ENCODE measurements at regions not wholly inside any gene's neighbourhood (a gene's known extent, or its start where the extent isn't known, plus 50 kb on each side); places are given as distances from the start of the nearest gene placed in this dataset.
A peak's percentile ranks its signal among the peaks of the same experiment; 100 is the strongest.

DNA sequence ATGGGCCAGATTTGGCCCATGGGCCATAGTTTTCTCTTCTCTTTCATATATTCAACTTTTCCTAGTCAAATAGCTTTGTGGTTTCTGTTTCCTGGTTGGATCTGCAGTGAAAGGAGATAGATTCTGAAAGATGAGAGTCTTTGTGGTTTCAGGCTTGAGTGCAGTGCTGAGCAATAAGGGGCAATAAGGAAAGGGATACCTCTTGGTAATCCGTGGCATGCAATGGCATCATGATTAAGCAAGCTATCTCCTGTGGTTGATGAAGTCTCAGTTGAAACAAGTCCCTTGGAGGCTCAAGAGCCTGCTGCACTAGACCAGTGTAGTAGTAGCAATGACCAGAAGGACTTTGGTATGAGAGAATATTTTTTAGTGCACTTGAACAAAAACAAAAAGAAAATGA lies 187.7 kb upstream of the CNTNAP2 start:
- DNase-seq (ENCODE audit: low read depth in 4 of 4, low spot score in 3 of 4), result no peak

DNA sequence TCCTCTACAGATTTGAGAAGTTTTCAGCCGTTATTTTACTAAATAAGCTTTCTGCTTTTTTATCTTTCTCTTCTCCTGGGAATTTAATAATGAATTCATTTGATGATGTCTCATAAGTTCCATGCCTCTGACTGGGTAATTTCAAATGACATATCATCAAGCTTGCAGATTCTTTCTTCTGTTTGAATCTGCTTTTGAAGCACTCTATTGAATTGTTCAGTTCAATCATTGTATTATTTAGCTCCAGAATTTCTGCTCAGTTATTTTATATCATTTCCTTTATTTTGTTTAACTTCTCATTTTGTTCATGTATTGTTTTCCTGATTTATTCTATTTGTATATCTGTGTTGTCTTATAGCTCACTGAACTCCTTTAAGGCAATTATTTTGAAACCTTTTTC lies 196.9 kb upstream of the CNTNAP2 start:
- no peak for DNase-seq (ENCODE audit: low read depth in 4 of 4, low spot score in 3 of 4)

DNA sequence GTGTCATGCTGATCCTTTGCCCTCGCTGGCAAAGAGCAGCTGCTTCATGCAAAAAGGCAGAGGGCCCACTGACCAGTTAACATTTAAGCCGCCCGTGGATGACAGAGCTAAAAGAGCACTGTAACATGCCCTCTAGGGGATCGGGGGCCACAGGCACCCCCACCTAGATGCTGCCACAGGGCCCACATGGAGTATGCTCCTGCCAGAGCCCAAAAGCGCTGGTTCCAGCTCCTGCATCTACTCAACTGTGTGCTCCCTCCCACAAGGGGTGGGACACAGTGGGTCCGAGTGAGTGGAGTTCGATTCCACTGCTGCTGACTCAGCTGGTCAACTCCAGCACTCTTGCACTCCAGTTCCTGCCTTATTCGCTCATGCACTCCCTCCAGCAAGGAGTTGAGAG lies 199.8 kb upstream of the CNTNAP2 start:
- no peak for DNase-seq (ENCODE audit: low read depth in 4 of 4, low spot score in 3 of 4)

DNA sequence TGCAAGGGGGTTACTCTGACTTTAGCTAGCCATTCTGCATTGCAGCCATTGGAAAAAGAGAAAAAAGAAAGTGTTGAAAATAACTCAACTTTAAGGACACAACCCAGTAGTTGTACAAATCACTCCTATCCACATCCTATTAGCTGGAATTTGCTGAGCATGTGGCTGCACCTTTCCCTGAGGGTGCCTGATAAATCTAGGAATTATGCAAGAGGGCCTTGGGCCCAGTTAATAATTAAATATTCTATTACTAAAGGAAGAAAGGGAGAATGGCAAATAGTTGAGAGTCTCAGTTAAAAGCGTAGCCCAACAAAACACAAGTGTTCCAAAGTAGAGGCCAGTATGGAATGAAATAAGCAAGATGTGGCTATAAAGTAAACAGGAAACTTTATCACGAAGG lies 200.9 kb upstream of the CNTNAP2 start:
- peak in 3 of 4 donors; percentile 5 to 15 (median 8) for DNase-seq (ENCODE audit: low read depth in 4 of 4, low spot score in 3 of 4)

DNA sequence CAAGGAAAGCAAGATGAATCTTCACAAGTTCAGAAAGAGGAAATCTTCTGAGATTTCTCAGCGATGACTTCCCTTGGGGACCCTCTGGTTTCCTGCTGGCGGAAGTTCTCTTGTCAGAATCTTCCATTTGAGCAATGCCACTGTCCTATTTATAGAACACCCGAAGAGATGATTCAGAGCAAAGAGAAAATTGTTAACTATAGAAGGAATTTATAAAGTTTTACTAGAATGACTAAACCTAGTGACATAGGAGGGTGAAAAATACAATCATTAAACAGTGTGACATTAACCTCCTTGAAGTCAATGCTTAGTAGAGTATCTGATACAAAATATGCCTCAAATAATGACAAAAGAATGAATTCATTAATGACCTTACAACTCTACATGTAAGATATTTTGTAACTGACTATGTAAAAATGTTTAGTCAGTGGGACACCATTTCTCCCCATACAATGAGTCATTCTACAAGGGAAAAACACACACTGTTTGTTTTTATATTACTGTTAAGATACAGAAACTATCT lies 206.5 kb upstream of the CNTNAP2 start:
- DNase-seq (ENCODE audit: low read depth in 4 of 4, low spot score in 3 of 4), result no peak

DNA sequence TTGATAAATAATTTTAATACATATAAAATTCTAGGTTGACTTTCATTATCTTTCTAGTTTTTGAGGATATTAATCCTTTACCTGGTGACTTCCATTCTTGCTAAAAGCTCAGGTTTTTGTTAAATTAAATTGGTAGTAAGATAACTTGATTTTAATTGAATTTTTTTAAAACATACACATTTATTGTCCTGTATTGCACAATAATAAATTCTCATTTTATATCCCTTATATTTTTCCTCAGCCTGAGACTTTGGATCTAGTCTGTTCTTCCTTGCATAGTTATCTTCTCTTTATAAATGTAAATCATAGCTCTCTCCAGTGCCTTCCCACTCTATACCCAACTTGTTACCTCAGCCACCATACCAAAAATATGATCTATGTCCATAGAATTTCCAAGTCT lies 212.9 kb upstream of the CNTNAP2 start:
- no peak for DNase-seq (ENCODE audit: low read depth in 4 of 4, low spot score in 3 of 4)

DNA sequence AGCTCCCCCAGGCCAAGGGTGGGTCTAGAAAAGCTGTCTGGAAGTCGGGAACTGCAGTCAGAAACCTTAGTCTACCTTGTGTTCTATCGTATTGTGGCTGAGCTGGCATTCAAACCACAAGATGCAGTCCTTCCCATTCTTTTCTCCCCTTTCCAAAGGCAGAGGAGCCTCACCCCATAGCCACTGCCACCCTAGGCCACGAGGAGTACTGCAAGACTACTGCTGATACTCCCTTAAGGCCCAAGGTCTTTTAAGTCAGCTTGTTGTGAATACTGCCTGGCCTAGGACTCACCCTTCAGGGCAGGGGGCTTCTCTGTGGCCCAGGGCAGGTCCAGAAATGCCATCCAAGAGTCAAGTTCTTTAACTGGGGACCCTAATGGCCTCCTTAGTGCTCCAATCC lies 214.5 kb upstream of the CNTNAP2 start:
- no peak for DNase-seq (ENCODE audit: low read depth in 4 of 4, low spot score in 3 of 4)

DNA sequence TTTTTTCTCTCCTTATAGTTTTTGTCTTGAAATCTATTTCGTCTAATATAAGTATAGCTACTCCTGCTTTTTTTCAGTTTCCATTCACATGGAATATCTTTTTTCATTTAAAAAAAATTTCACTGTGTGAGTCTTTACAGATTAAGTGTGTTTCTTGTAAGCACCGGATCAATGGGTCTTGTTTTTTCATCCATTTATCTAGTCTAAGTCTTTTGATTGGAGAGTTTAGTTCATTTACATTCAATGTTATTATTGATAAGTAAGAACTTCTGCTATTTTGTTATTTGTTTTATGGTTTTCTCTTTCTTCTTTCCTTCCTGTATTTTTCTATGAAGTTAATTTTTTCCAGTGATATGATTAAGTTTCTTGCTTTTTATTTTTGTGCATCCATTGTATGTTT lies 216.7 kb upstream of the CNTNAP2 start:
- no peak for DNase-seq (ENCODE audit: low read depth in 4 of 4, low spot score in 3 of 4)

DNA sequence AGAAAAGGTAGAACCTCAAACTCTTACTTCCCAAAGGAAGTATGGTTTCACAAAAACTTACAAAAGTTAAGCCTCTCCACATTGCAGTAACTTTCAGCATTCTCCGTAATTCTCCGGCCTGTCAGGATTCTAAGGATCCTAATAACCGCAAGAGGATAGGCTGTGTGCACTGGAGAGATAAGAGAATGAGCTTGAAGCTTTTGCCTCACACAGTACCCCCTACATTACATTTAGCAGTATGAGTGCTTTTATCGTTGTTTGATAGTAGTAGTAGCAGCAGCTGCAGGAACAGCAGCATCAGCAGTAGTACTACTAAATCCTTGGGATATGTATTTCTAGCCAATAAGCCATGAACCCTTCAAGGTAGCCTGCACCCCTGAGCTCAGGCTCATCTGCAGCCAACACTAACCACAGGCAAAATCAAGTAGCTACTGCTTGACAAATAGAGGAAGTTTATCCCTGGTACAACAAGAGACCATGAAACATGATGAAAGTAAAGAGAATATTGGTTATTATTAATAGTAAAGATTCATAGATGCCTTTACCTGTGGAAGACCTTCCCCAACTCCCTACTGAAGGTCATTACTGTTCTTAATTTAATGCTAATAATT lies 222.6 kb upstream of the CNTNAP2 start:
- no peak for DNase-seq (ENCODE audit: low read depth in 4 of 4, low spot score in 3 of 4)

DNA sequence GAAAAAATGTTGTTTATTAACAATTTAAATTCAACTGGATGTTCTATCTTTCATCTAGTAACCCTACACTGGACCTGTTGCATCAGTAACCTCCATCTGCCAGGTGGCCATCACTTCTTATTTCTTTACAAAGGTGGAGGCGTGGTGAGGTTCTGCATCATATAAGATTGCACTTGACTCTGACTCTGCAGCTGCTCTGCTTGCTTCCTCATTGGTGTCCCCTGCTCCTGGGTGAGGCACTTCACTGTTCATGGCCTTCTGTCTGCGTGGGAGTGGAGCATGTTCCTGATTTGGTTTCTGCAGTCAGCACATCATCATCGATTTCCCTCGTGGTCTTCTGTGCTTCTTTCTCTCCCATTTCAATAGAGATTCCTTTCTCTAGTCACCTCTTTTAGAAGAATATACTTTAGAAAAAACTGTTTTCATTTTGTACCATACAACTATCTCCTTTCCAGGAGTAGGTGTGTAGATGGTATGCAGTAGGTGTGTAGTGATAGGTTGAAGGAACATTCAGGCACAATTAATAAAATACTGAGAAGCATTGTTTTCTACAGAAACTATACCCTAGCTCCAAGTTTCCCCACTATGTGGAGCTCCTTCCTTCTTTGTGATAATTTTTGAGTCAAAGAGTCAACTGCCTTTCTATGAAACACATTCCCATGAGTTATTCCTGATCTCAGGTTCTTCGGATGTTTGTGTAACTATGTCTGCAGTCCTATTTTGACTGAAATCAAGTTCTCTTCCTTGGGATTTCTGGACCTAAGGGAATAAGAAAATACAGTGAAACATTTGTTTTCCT lies 231.7 kb upstream of the CNTNAP2 start:
- no peak for DNase-seq (ENCODE audit: low read depth in 4 of 4, low spot score in 3 of 4)

DNA sequence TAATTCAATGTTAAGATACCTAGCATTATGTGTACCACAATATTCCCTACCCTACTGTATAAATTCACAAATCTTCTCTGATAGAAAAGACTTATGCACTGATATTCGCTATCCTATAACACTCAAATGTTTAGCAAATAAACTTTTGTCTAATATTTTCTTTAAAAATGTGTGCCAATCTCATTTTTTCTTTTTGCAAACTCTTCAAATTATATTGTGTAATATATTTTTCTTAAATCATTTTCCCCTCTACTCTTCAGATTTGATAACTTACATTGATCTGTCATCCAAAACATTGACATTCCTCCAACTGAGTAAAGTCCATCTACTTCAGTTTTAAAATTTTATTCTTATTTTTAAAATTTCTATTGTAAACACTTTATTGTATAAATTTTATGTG lies 240.2 kb upstream of the CNTNAP2 start:
- DNase-seq (ENCODE audit: low read depth in 4 of 4, low spot score in 3 of 4), result no peak

DNA sequence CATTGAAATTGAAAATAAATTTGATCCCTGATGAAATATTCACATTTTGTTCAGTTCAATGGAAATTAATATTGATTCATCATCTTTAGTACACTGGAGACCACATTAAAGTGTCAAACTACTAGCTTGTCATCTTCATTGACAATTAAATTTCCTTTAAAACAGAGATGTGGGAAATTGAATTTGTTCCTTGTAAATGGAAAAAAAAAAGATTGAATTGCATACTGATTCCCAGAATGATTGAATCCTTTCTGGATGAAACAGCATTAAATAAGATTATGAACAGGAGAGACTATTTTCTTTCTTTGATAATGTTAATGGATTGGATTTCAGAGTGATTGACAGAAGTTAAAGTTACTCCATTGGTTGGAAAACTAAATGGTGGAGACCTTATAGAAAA lies 241.3 kb upstream of the CNTNAP2 start:
- DNase-seq (ENCODE audit: low read depth in 4 of 4, low spot score in 3 of 4), result no peak

DNA sequence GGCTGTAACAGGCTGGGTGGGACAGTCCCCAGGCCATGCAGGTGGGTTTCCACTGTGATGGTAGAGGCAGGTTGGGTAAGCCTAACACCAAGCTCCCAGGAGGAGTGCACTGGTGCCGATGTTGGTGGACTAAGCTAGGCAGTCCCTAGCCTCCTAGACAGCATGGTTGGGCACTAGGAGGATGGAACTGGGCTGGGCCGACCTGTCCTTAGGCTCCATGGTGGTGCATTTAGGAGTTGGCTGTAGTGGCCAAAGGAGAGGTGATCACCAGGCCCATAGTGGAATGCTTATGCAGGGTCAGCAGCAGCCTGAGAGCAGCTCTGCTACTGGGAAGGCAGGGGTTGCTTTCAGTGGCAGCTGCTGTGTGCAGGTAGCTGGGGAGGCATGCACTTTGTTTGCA lies 247.7 kb upstream of the CNTNAP2 start:
- no peak for DNase-seq (ENCODE audit: low read depth in 4 of 4, low spot score in 3 of 4)

DNA sequence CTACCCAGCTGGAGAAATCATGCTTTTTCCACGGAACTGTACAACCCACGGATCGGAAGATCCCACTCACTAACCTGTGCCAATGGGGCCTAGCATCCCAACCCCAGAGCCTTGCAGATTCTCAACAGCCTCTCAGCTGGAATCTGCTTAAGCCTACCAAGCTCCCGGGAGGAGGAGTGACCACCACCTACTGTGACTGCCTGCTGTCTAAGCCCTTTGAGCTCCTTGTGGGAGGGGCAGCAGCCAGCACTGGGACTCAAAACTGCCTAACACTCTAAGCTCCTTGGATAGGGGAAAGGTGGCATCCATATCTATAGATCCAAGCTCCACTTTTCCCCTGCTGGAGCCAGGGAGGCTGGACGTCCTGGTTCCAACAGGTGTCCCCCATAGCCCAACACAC lies 254.4 kb upstream of the CNTNAP2 start:
- DNase-seq (ENCODE audit: low read depth in 4 of 4, low spot score in 3 of 4), result no peak

DNA sequence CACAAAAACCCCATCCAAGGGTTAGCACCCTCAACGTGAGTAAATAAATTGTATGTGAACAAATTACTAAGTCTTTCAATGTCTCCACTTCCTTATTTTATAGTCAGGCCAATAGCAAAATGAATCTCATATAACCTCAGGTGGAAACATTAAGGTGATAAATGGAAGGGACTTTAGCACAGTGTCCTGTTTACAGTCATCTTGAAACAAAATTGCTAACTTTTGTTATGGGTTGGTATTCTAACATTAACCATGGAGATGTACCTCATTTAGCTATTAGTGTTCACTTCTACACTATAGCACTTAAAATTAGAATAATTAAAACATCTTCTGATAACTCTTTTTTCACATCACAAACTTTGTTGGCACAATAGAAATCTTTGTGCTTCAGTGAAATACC lies 255.8 kb upstream of the CNTNAP2 start:
- no peak for DNase-seq (ENCODE audit: low read depth in 4 of 4, low spot score in 3 of 4)

DNA sequence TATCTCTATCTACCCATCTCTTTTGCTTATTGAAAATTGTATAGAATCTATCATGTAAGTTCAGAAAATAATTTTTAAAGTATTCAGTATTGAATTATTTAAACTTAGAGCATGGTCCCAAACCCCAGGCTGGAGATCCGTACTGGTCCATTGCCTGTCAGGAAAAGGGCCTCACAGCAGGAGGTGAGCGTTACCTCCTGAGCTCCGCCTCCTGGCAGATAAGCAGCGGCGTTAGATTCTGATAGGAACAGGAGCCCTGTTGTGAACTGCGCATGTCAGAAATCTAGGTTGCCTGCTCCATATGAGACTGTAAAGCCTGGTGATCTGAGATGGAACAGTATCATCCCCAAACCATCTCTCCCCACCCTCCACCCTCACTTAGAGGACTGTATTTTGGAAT lies 266.0 kb upstream of the CNTNAP2 start:
- DNase-seq (ENCODE audit: low read depth in 4 of 4, low spot score in 3 of 4), result no peak

DNA sequence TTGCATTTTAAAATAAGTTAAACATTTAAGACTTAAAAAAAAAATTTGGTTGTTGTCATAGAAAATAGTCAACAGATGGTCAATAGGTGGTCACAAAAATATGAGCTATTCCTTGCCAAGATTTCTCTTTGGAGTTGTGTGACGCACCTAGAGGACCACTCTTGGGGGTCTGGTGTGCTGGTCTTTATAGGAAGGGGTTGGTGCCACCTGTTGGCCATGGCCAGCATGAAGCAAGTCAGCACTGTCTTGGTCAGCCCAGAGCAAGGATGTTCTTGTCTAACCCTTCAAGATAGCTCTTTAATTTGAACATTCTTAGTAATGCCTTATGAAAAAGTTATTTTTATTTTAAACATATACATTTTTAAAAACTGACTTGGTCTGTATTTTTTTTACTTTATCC lies 267.9 kb upstream of the CNTNAP2 start:
- DNase-seq (ENCODE audit: low read depth in 4 of 4, low spot score in 3 of 4), result no peak

DNA sequence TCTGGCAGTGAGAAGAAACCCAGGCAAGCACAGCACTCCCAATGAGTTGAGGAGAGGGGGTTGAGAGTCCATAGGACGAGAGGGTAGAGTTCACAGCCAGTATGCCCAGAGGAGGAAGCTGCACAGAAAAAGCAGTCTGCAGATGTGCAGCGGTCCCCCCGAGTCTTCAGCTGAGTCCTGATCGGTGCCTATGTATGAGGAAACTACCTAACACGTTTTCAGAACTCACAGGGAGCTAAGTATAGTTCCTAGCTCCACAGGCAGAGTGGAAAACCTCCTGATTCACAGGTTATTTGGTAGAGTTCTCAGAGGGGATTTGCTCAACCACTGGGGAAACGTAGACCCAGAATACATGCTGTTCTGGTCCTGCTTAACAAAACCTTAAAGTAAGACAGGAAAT lies 271.3 kb upstream of the CNTNAP2 start:
- no peak for DNase-seq (ENCODE audit: low read depth in 4 of 4, low spot score in 3 of 4)

DNA sequence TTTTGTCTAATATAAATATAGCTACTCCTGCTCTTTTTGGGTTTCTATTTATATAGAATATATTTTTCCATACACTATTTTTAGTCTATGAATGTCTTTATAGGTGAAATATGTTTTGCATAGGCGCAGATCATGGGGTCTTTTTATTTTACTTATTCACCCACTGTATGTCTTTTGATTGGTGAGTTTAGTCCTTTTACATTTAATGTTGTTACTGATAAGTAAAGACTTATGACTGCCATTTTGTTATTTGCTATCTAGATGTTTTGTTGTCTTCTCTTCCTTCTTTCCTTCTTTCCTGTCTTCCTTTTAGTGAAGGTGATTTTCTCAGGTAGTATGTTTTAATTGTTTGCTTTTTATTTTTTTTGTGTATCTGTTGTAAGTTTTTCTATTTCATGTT lies 276.8 kb upstream of the CNTNAP2 start:
- no peak for DNase-seq (ENCODE audit: low read depth in 4 of 4, low spot score in 3 of 4)

DNA sequence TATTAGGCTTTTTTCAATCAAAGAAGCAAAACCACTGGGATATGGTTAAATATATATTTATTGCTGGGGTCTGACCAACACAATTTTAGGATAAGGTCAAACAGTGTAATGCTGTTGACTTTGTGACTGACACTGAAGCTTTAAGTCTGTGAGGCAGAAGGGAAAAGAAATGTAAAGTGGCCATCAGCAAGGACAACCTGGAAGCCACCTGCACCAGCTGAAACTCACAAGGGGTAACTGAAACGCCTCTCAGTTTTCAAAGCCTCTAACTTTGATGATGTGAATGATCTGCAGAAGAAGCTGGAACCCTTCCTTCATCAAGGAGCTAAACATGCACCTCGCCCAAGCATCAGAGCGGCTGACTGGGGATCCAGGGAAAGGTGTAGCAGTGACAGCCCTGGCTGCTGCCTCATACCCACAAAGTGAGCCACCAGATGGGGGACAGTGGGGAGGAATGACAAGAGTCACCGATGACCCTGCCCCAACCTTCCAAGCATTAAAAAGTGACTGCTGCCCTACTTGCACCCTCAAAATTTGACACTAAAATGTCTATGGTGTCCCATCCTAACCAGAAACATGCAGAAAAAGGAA lies 284.9 kb upstream of the CNTNAP2 start:
- no peak for DNase-seq (ENCODE audit: low read depth in 4 of 4, low spot score in 3 of 4)

DNA sequence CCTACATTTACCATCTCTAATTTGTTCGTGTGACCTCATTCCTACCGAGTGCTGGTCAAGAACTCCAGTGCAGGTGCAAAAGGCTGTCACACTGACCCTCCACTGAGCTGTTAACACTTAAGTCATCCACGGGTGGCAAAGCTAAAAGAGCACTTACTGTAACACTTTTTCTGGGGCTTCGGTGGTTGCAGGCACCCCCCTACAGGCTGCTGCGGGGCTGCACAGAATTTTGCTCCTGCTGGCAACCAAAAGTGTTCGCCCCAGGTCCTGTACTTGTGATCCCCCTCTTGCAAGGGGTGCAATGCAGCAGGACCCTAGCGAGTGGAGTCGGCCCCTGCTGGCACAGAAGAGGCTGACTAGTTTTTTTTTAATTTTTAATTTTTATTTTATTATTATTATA lies 298.9 kb upstream of the CNTNAP2 start:
- DNase-seq (ENCODE audit: low read depth in 4 of 4, low spot score in 3 of 4), result no peak

DNA sequence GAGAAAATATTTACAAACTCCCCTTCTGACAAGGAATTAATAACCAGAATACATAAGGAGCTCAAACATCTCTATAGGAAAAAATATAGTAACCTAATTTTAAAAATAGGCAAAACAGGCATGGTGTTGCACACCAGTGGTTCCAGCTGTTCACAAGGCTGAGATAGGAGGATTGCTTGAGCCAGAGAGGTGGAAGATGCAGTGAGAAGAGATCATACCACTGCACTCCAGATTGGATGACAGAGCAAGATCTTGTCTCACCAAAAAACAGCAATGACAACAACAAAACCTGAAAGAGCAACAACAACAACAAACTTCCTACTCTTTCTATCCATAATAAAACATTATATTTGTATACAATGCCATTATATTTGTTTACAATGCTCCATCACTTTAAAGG lies 304.4 kb upstream of the CNTNAP2 start:
- DNase-seq (ENCODE audit: low read depth in 4 of 4, low spot score in 3 of 4), result no peak
